GM23248 (cell line): ENCODE measurements at regions not wholly inside any gene's neighbourhood (a gene's known extent, or its start where the extent isn't known, plus 50 kb on each side); places are given as distances from the start of the nearest gene placed in this dataset.

Experiments
- DNase-seq: peaks from one replicate; pipeline ENCODE4 v3.0.0-alpha.2; 2015
- H2AFZ ChIP-seq: fragments of 200-600 bp; sonication (generic); 2 replicates; pipeline ENCODE4 v1.6.1; 2016; ENCODE audit warnings: antibody characterized with exemption
- H3F3A ChIP-seq: fragments of 200-600 bp; sonication (generic); 2 replicates; pipeline ENCODE4 v1.6.1; 2016; ENCODE audit warnings: mild to moderate bottlenecking, antibody characterized with exemption, mixed run types; ENCODE audit not compliant: insufficient read depth
- H3K27ac ChIP-seq: fragments of 200-600 bp; sonication (generic); 2 replicates; pipeline ENCODE4 v1.5.1; 2016; ENCODE audit warnings: mild to moderate bottlenecking
- H3K27me3 ChIP-seq: fragments of 200-600 bp; sonication (generic); replicated peaks from 2 replicates; pipeline ENCODE4 v1.6.1; 2016; ENCODE audit warnings: mild to moderate bottlenecking; ENCODE audit not compliant: insufficient read depth
- H3K36me3 ChIP-seq: fragments of 200-600 bp; sonication (generic); 2 replicates; pipeline ENCODE4 v1.6.1; 2016; ENCODE audit warnings: low read depth, mild to moderate bottlenecking
- H3K4me1 ChIP-seq: fragments of 200-600 bp; sonication (generic); 2 replicates; pipeline ENCODE4 v1.6.1; 2016; ENCODE audit warnings: mild to moderate bottlenecking; ENCODE audit not compliant: insufficient read depth
- H3K4me2 ChIP-seq: fragments of 200-600 bp; sonication (generic); one replicate; pipeline ENCODE4 v1.6.1; 2016; ENCODE audit warnings: mild to moderate bottlenecking; ENCODE audit not compliant: unreplicated experiment
- H3K4me3 ChIP-seq: fragments of 200-600 bp; sonication (generic); 2 replicates; pipeline ENCODE4 v1.5.1; 2016; ENCODE audit warnings: mild to moderate bottlenecking
- H3K79me2 ChIP-seq: fragments of 200-600 bp; sonication (generic); 2 replicates; pipeline ENCODE4 v1.6.1; 2016; ENCODE audit warnings: mild to moderate bottlenecking; ENCODE audit not compliant: insufficient read depth
- H3K9ac ChIP-seq: fragments of 200-600 bp; sonication (generic); 2 replicates; pipeline ENCODE4 v1.6.1; 2016; ENCODE audit warnings: mild to moderate bottlenecking
- H3K9me2 ChIP-seq: fragments of 200-600 bp; sonication (generic); 2 replicates; pipeline ENCODE4 v1.6.1; 2016; ENCODE audit warnings: mixed run types, mild to moderate bottlenecking, moderate library complexity; ENCODE audit not compliant: insufficient read depth
- H3K9me3 ChIP-seq: fragments of 200-600 bp; sonication (generic); one replicate; pipeline ENCODE4 v1.6.1; 2017; ENCODE audit warnings: low read depth
- H4K20me1 ChIP-seq: fragments of 200-600 bp; sonication (generic); 2 replicates; pipeline ENCODE4 v1.6.0; 2016; ENCODE audit not compliant: insufficient read depth
- EZH2 ChIP-seq: fragments of 200-600 bp; sonication (generic); IDR thresholded peaks from 2 replicates; pipeline ENCODE4 v1.6.1; 2018; ENCODE audit warnings: antibody characterized with exemption, mild to moderate bottlenecking; ENCODE audit not compliant: insufficient read depth, poor library complexity, severe bottlenecking
- EZH2phosphoT487 ChIP-seq: fragments of 200-600 bp; sonication (generic); IDR thresholded peaks from 2 replicates; pipeline ENCODE4 v1.6.1; 2018; ENCODE audit warnings: antibody characterized with exemption, moderate library complexity, mild to moderate bottlenecking, low read depth; ENCODE audit not compliant: insufficient read depth
- WGBS, 2 experiments: methylation state at CpG; one replicate each; pipeline ENCODE4 v1.1.6; 2015 to 2017; ENCODE audit warnings: low lambda C conversion rate in 2 of 2, low coverage in 1 of 2; ENCODE audit errors: missing lambda C conversion rate in 2 of 2; 5-methylcytosine and 5-hydroxymethylcytosine counted together
- in situ Hi-C: fragments of 300-500 bp; cut with MboI; formaldehyde crosslinking; loops from 2 replicates; pipeline ENCODE4 v1.15.0; 2020

GRCh38 chr16:14322186-14322585 lies 251.1 kb downstream of the MRTFB start:
- Histone ChIP-seq H3K4me2 (no peak overlapping the region), H3K36me3 (no peaks in the 10 kb centered on the region), H3K9ac (no peak overlapping the region), H3F3A (0 out of 2 replicates have a peak, but pooled peaks cover 9% of the 10 kb centered on the region), H3K9me3 (no peaks in the 10 kb centered on the region), H3K27ac (no peak overlapping the region), H3K79me2 (peaks cover 98% of the 10 kb centered on the region), H3K4me1 (no peaks in the 10 kb centered on the region; the same call in 1 of the 2 replicates), H4K20me1 (peaks cover 16% of the 10 kb centered on the region; the same call in 1 of the 2 replicates), H3K4me3 (no peak overlapping the region), H2AFZ (no peak overlapping the region), H3K27me3 (no peaks in the 10 kb centered on the region), H3K9me2 (no peaks in the 10 kb centered on the region)
- no peak for DNase-seq
- 93 to 97% methylated on average over 9 of the region's 9 CpGs for WGBS, 2 experiments
- in situ Hi-C loops = no loop called here
- no peak for TF ChIP-seq EZH2phosphoT487

GRCh38 chr16:14321542-14321941 lies 250.4 kb downstream of the MRTFB start:
- 81 to 85% methylated on average over 6 of the region's 6 CpGs for WGBS, 2 experiments
- DNase-seq = no peak
- peaks cover 98% of the 10 kb centered on the region for H3K79me2 ChIP-seq
- no peak overlapping the region for H3K4me3 ChIP-seq
- TF ChIP-seq EZH2phosphoT487 (no peak), EZH2 (no peak)
- no peaks in the 10 kb centered on the region; the same call in 1 of the 2 replicates for H3K4me1 ChIP-seq
- no peak overlapping the region for H2AFZ ChIP-seq
- 0 out of 2 replicates have a peak, but pooled peaks cover 9% of the 10 kb centered on the region for H3F3A ChIP-seq
- H3K9me2 ChIP-seq = no peaks in the 10 kb centered on the region
- peaks cover 18% of the 10 kb centered on the region for H4K20me1 ChIP-seq
- in situ Hi-C loops = no loop called here
- no peaks in the 10 kb centered on the region for H3K27me3 ChIP-seq
- no peak overlapping the region for H3K9ac ChIP-seq
- H3K27ac ChIP-seq = no peak overlapping the region
- no peaks in the 10 kb centered on the region for H3K36me3 ChIP-seq
- H3K4me2 ChIP-seq = no peak overlapping the region
- H3K9me3 ChIP-seq = no peaks in the 10 kb centered on the region

DNA sequence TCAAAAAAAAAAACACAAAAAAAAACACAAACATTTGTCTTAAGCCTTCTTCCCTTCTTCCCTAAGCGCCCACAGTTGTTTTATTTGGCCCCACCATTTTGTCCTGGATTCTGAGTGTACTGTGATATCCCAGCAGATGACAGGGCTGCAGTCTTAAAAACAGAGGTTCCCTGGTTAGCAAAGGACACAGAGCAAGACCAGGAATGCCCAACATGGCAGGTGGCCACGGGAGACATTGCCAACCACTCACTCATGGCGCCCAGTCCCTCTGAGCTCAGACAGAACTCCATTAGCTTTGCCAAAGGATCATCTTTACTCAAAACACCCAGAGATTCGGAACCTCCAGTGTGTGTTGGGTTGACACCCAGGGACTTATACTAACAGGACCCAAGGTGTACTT lies 249.3 kb downstream of the MRTFB start:
- DNase-seq = no peak
- in situ Hi-C loops = no loop called here
- Histone ChIP-seq H3K4me1 (no peaks in the 10 kb centered on the region; the same call in 1 of the 2 replicates), H2AFZ (no peak overlapping the region), H3K27ac (no peak overlapping the region), H3K9ac (no peak overlapping the region), H3F3A (0 out of 2 replicates have a peak, but pooled peaks cover 9% of the 10 kb centered on the region), H3K4me3 (no peak overlapping the region), H3K9me2 (no peaks in the 10 kb centered on the region), H4K20me1 (peaks cover 21% of the 10 kb centered on the region), H3K36me3 (no peaks in the 10 kb centered on the region), H3K4me2 (no peak overlapping the region), H3K27me3 (no peaks in the 10 kb centered on the region), H3K79me2 (peaks cover 98% of the 10 kb centered on the region), H3K9me3 (no peaks in the 10 kb centered on the region)
- WGBS, 2 experiments = 85 to 88% methylated on average over 4 of the region's 4 CpGs
- TF ChIP-seq EZH2phosphoT487 (no peak), EZH2 (no peak)
